H1 (cell line): ENCODE measurements at regions not wholly inside any gene's neighbourhood (a gene's known extent, or its start where the extent isn't known, plus 50 kb on each side); places are given as distances from the start of the nearest gene placed in this dataset.

Experiments
- CTCF ChIA-PET: fragments of 300-600 bp; sonication (Branson Sonifier 250); formaldehyde crosslinking; loops from one replicate; lab custom pipeline; 2021; ENCODE audit not compliant: partially characterized antibody; lab: Charles Lee
- POLR2A ChIA-PET: fragments of 300-600 bp; sonication (Branson Sonifier 250); formaldehyde crosslinking; loops from one replicate; lab custom pipeline; 2021; ENCODE audit warnings: inconsistent platforms; ENCODE audit not compliant: partially characterized antibody; lab: Charles Lee
- DNase-seq, 2 experiments: peaks; one replicate each; pipeline versions ENCODE4 v3.0.0 to v3.0.0-alpha.2; 2010 to 2022; ENCODE audit warnings: low spot score in 2 of 2, low read depth in 1 of 2, mixed read lengths in 1 of 2
- FAIRE-seq: peaks from 2 replicates; lab custom pipeline; 2011; peaks lifted over from hg19 to GRCh38; lab: Jason Lieb, UNC
- H2AFZ ChIP-seq: 2 replicates; pipeline ENCODE4 v1.8.1; 2012; ENCODE audit warnings: low read length, inconsistent platforms
- H2AK5ac ChIP-seq: 2 replicates; pipeline ENCODE4 v1.6.1; 2013; ENCODE audit warnings: low read depth, low read length
- H2BK120ac ChIP-seq: replicated peaks from 2 replicates; pipeline ENCODE3; 2013; ENCODE audit warnings: low read depth, low read length, inconsistent platforms
- H2BK12ac ChIP-seq: 2 replicates; pipeline ENCODE4 v1.6.1; 2013; ENCODE audit warnings: low read depth, low read length
- H2BK15ac ChIP-seq: 2 replicates; pipeline ENCODE4 v1.6.1; 2013; ENCODE audit warnings: low read length
- H2BK20ac ChIP-seq: 2 replicates; pipeline ENCODE4 v1.6.1; 2013; ENCODE audit warnings: low read length
- H2BK5ac ChIP-seq: 2 replicates; pipeline ENCODE4 v1.6.1; 2013; ENCODE audit warnings: low read depth, low read length
- H3K14ac ChIP-seq: 2 replicates; pipeline ENCODE4 v1.6.1; 2013; ENCODE audit warnings: inconsistent platforms; ENCODE audit not compliant: insufficient read length
- H3K18ac ChIP-seq: 2 replicates; pipeline ENCODE4 v1.6.1; 2013; ENCODE audit warnings: low read length; ENCODE audit errors: extremely low read depth
- H3K23ac ChIP-seq: 2 replicates; pipeline ENCODE4 v1.6.1; 2013; ENCODE audit warnings: inconsistent platforms; ENCODE audit not compliant: insufficient read length
- H3K23me2 ChIP-seq: 2 replicates; pipeline ENCODE4 v1.6.1; 2013; ENCODE audit warnings: low read depth, low read length
- H3K27ac ChIP-seq: 2 replicates; pipeline ENCODE4 v1.6.1; 2011; ENCODE audit warnings: low read depth, low read length, inconsistent platforms
- H3K27me3 ChIP-seq, 4 experiments: replicated peaks in 1 of 4; 1 replicate in 1 of 4; 2 replicates in 3 of 4; pipeline versions ENCODE4 v1.6.1 to v1.8.1; 2011 to 2013; ENCODE audit warnings: low read length in 3 of 4, mild to moderate bottlenecking in 3 of 4, inconsistent platforms in 2 of 4, mixed read lengths in 2 of 4, moderate library complexity in 1 of 4; ENCODE audit not compliant: control insufficient read depth in 3 of 4, insufficient read depth in 3 of 4; ENCODE audit errors: extremely low read depth in 1 of 4
- H3K36me3 ChIP-seq, 4 experiments: 2 replicates each; pipeline versions ENCODE4 v1.6.1 to v1.8.1; 2011 to 2013; ENCODE audit warnings: mild to moderate bottlenecking in 4 of 4, low read length in 3 of 4, moderate library complexity in 2 of 4, control low read depth in 1 of 4, inconsistent platforms in 1 of 4; ENCODE audit not compliant: insufficient read depth in 4 of 4, control insufficient read depth in 2 of 4
- H3K4ac ChIP-seq: replicated peaks from 2 replicates; pipeline ENCODE3; 2013; ENCODE audit warnings: low read length, low read depth, mixed read lengths, inconsistent platforms; ENCODE audit not compliant: insufficient read length
- H3K4me1 ChIP-seq, 4 experiments: replicated peaks in 1 of 4; 1 replicate in 1 of 4; 2 replicates in 3 of 4; pipeline versions ENCODE4 v1.6.1 to v1.8.1; 2011 to 2013; ENCODE audit warnings: low read length in 3 of 4, inconsistent platforms in 2 of 4, mixed read lengths in 1 of 4; ENCODE audit not compliant: insufficient read depth in 4 of 4, control insufficient read depth in 3 of 4
- H3K4me2 ChIP-seq, 2 experiments: 2 replicates each; pipeline versions ENCODE4 v1.6.1 to v1.8.1; 2011 to 2013; ENCODE audit warnings: low read depth in 2 of 2, low read length in 2 of 2, control low read depth in 1 of 2, inconsistent platforms in 1 of 2, mild to moderate bottlenecking in 1 of 2; ENCODE audit not compliant: insufficient read depth in 1 of 2
- H3K4me3 ChIP-seq, 4 experiments: fragments of 200-600, 300-600 bp in 1 of 4; sonication (generic), shearing (Covaris generic), sonication (Bioruptor Twin) in 1 of 4; 2 replicates each; pipeline versions ENCODE4 v1.5.1 to v1.8.1; 2011 to 2016; ENCODE audit warnings: low read length in 4 of 4, low read depth in 3 of 4, control low read depth in 2 of 4, inconsistent platforms in 2 of 4, mild to moderate bottlenecking in 2 of 4, mixed read lengths in 1 of 4, moderate library complexity in 1 of 4; ENCODE audit not compliant: insufficient read depth in 2 of 4; ENCODE audit errors: extremely low read depth in 1 of 4
- H3K56ac ChIP-seq: replicated peaks from 2 replicates; pipeline ENCODE3; 2013; ENCODE audit warnings: low read depth, mild to moderate bottlenecking, mixed read lengths, low read length, inconsistent platforms; ENCODE audit not compliant: insufficient read length
- H3K79me1 ChIP-seq: 2 replicates; pipeline ENCODE4 v1.6.1; 2013; ENCODE audit warnings: low read depth, low read length, control low read depth
- H3K79me2 ChIP-seq, 2 experiments: 2 replicates each; pipeline versions ENCODE4 v1.6.1 to v1.8.1; 2012 to 2013; ENCODE audit warnings: low read length in 2 of 2, mild to moderate bottlenecking in 2 of 2, inconsistent platforms in 1 of 2; ENCODE audit not compliant: insufficient read depth in 2 of 2, control insufficient read depth in 1 of 2
- H3K9ac ChIP-seq, 4 experiments: replicated peaks in 1 of 4; 1 replicate in 1 of 4; 2 replicates in 3 of 4; pipeline versions ENCODE4 v1.6.1 to v1.8.1; 2011 to 2013; ENCODE audit warnings: low read depth in 3 of 4, low read length in 3 of 4, control low read depth in 2 of 4, mild to moderate bottlenecking in 2 of 4, moderate library complexity in 2 of 4, inconsistent platforms in 1 of 4; ENCODE audit errors: extremely low read depth in 1 of 4
- H3K9me3 ChIP-seq, 2 experiments: 2 replicates each; pipeline versions ENCODE4 v1.6.1 to v1.8.1; 2012 to 2013; ENCODE audit warnings: mild to moderate bottlenecking in 2 of 2, moderate library complexity in 2 of 2, control low read depth in 1 of 2, inconsistent platforms in 1 of 2, low read depth in 1 of 2, low read length in 1 of 2, mixed read lengths in 1 of 2; ENCODE audit not compliant: insufficient read depth in 2 of 2
- H4K20me1 ChIP-seq, 2 experiments: replicated peaks in 1 of 2; 2 replicates each; pipeline versions ENCODE3 to v1.8.1; 2011 to 2013; ENCODE audit warnings: inconsistent platforms in 2 of 2, low read length in 2 of 2, mild to moderate bottlenecking in 1 of 2; ENCODE audit not compliant: insufficient read depth in 2 of 2, control insufficient read depth in 1 of 2
- H4K5ac ChIP-seq: 2 replicates; pipeline ENCODE4 v1.6.1; 2013; ENCODE audit warnings: low read length, low read depth, mixed read lengths, inconsistent platforms; ENCODE audit not compliant: insufficient read length
- H4K8ac ChIP-seq: 2 replicates; pipeline ENCODE4 v1.8.0; 2013; ENCODE audit warnings: mild to moderate bottlenecking, moderate library complexity, low read length, inconsistent platforms; ENCODE audit not compliant: insufficient read depth; ENCODE audit errors: extremely low read depth
- H4K91ac ChIP-seq: replicated peaks from 2 replicates; pipeline ENCODE3; 2013; ENCODE audit warnings: low read length, mixed read lengths, inconsistent platforms; ENCODE audit not compliant: insufficient read length
- KDM1A ChIP-seq: fragments of 200-600, 300-600 bp; sonication (generic); IDR thresholded peaks from 2 replicates; pipeline ENCODE4 v1.7.1; 2016; ENCODE audit warnings: mild to moderate bottlenecking, low read length, borderline replicate concordance
- KDM4A ChIP-seq: IDR thresholded peaks from one replicate; pipeline ENCODE4 v1.7.1; 2012; ENCODE audit warnings: low read depth, mild to moderate bottlenecking, moderate library complexity, low read length, inconsistent platforms; ENCODE audit not compliant: severe bottlenecking
- NRF1 ChIP-seq: IDR thresholded peaks from 2 replicates; pipeline ENCODE4 v1.6.1; 2011; ENCODE audit warnings: mild to moderate bottlenecking, low read depth, low read length, improper control_type of control experiment
- SP1 ChIP-seq: IDR thresholded peaks from 2 replicates; pipeline ENCODE4 v1.6.1; 2011; ENCODE audit warnings: low read depth, low read length
- TEAD4 ChIP-seq: IDR thresholded peaks from 2 replicates; pipeline ENCODE4 v1.6.1; 2012; ENCODE audit warnings: low read depth, low read length, inconsistent platforms, mixed read lengths
- WGBS, 2 experiments: shearing (Covaris generic) in 1 of 2; methylation state at CpG; one replicate each; pipeline versions ENCODE4 v1.1.6 to v1.1.7; 2013 to 2015; ENCODE audit warnings: low lambda C conversion rate in 2 of 2, mixed read lengths in 2 of 2, inconsistent platforms in 1 of 2, low coverage in 1 of 2, missing lambda C conversion rate in 1 of 2; ENCODE audit not compliant: insufficient replicate concordance in 2 of 2, insufficient coverage in 1 of 2, insufficient read length in 1 of 2; ENCODE audit errors: extremely low coverage in 1 of 2, missing lambda C conversion rate in 1 of 2; 5-methylcytosine and 5-hydroxymethylcytosine counted together

GRCh38 chr5:139740992-139741672 is 54.5 kb upstream of the PSD2 start:
- no peak overlapping the region for H2BK5ac ChIP-seq
- H3K23me2 ChIP-seq: peaks cover 5% of the 10 kb centered on the region; the same call in 1 of the 2 replicates
- CTCF ChIA-PET: interaction anchor here (1.3 to 8.4 kb wide), 4 partner anchors 12 to 107 kb away, joined by 3 to 81 read pairs (median 22); no protein-coding TSS in a partner anchor
- no peaks in the 10 kb centered on the region for H3K9me3 ChIP-seq
- no peak overlapping the region for H3K9ac ChIP-seq
- no peaks in the 10 kb centered on the region for H3K36me3 ChIP-seq
- FAIRE-seq (no peak), DNase-seq (no peak)
- peaks cover 0 to 7% (median 3%) of the 10 kb centered on the region in 4 experiments; a peak in 4 of 7 replicates for H3K27me3 ChIP-seq
- peaks cover 0 to 38% (median 27%) of the 10 kb centered on the region in 4 experiments; a peak in 6 of 7 replicates for H3K4me1 ChIP-seq
- no peak overlapping the region; the same call in 1 of the 2 replicates for H4K8ac ChIP-seq
- no peak overlapping the region for H2AFZ ChIP-seq
- peak overlapping the region; percentile 80; the same call in 1 of the 2 replicates for H2BK20ac ChIP-seq
- no peak overlapping the region for H3K4ac ChIP-seq
- no peak overlapping the region for H3K4me3 ChIP-seq
- H2AK5ac ChIP-seq: 0 out of 2 replicates have a peak overlapping the region, but pooled peaks have one; percentile 9
- H4K91ac ChIP-seq: no peak overlapping the region
- H2BK120ac ChIP-seq: no peak overlapping the region
- no peak overlapping the region for H3K18ac ChIP-seq
- no peak overlapping the region for H3K23ac ChIP-seq
- no peak overlapping the region for H3K56ac ChIP-seq
- POLR2A ChIA-PET: interaction anchor here (1.6 to 7.7 kb wide), 4 partner anchors 10 to 54 kb away, joined by 3 to 76 read pairs (median 8); no protein-coding TSS in a partner anchor
- no peak overlapping the region for H3K27ac ChIP-seq
- no peaks in the 10 kb centered on the region for H3K79me1 ChIP-seq
- no peaks in the 10 kb centered on the region for H4K20me1 ChIP-seq
- H2BK15ac ChIP-seq: no peak overlapping the region
- no peak overlapping the region for H3K14ac ChIP-seq
- no peak overlapping the region for H3K4me2 ChIP-seq
- H2BK12ac ChIP-seq: peak overlapping the region; percentile 39; the same call in 1 of the 2 replicates
- 90% methylated on average over 6 of the region's 6 CpGs; no CpG with 5 or more reads in 1 of the 2 experiments for WGBS, 2 experiments
- H3K79me2 ChIP-seq: no peaks in the 10 kb centered on the region
- H4K5ac ChIP-seq: no peak overlapping the region
- TF ChIP-seq KDM4A (no peak), NRF1 (no peak), KDM1A (no peak), SP1 (no peak), TEAD4 (no peak)
